H1 (cell line): ENCODE measurements at regions not wholly inside any gene's neighbourhood (a gene's known extent, or its start where the extent isn't known, plus 50 kb on each side); places are given as distances from the start of the nearest gene placed in this dataset.

Experiments used
- CBX8 ChIP-seq: fragments of 300-800, 300-1000 bp; sonication (generic); IDR thresholded peaks from 2 replicates; pipeline ENCODE4 v1.7.1; 2016; ENCODE audit warnings: low read depth, low read length, borderline replicate concordance
- KDM4A ChIP-seq: IDR thresholded peaks from one replicate; pipeline ENCODE4 v1.7.1; 2012; ENCODE audit warnings: low read depth, mild to moderate bottlenecking, moderate library complexity, low read length, inconsistent platforms; ENCODE audit not compliant: severe bottlenecking
- SUZ12 ChIP-seq: fragments of 200-600 bp; sonication (generic); IDR thresholded peaks from 2 replicates; pipeline ENCODE4 v1.6.1; 2012; ENCODE audit warnings: mild to moderate bottlenecking, inconsistent platforms, low read length, moderate library complexity, mixed read lengths

DNA sequence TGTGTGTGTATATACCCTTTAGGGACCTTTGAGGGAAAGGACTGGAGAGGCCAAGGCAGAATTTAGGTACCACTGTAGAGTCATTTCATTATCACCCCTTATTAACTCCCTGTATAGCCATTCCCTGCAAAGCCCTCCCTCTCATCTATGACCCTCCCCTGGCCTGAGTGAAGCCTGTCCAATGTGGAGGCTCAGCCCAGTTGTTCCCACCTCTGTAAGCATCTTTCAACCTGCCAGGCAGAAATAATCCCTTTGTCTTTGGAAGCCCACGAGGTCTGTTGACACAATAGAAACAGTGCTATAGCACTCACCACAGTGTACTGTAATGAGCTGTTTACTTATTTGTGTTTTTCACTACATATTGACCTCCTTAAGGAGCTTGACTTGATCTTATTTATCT, 88.5 kb upstream of the SEMA6A start (continued):
- TF ChIP-seq SUZ12 (no peak), KDM4A (no peak), CBX8 (no peak)
